GM21526 (cell line): ENCODE measurements at regions not wholly inside any gene's neighbourhood (a gene's known extent, or its start where the extent isn't known, plus 50 kb on each side); places are given as distances from the start of the nearest gene placed in this dataset.
"Not testable (repeated sequence)": the region's sequence is repeated elsewhere in the genome, so short reads cannot be mapped to it uniquely, and the experiment has no call there.

Source experiments
- ATAC-seq: cut with Tn5 transposase; IDR thresholded peaks from one replicate; pipeline ENCODE4 v1.9.1; 2021; ENCODE audit warnings: moderate library complexity; ENCODE audit not compliant: unreplicated experiment, low FRiP score

DNA sequence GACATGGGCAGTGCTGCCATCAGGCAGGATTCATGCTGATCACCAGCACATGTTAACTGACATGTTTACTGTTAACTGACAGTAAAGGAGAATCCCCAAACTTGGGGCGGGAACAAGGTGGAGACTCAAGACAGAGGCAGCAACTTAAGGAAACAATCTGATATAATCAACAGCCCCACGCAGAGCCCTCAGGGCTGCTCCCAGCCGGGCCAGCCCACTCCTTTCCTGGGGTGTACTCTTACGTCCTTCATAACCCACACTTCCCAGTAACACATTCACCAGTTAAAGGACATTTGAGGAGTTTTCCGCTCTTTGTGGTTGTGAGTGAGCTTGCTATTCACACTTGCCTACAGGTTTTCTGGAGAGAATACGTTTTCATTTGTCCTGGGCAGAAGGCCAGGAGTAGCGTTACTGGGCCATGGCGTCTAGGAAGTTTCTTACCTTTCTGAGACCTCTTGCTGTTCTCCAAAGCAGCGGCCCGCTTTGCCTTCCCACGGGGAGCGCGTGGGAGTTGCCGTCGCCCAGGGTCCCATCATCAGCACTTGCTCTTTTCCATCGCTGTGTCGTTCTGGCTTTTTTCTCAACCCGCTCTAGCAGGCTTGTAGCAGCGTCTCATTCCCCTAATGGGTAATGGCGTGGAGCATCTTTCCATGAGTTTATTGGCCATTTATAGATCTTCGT lies 56.4 kb downstream of the FOXF2 start:
- no peak for ATAC-seq

DNA sequence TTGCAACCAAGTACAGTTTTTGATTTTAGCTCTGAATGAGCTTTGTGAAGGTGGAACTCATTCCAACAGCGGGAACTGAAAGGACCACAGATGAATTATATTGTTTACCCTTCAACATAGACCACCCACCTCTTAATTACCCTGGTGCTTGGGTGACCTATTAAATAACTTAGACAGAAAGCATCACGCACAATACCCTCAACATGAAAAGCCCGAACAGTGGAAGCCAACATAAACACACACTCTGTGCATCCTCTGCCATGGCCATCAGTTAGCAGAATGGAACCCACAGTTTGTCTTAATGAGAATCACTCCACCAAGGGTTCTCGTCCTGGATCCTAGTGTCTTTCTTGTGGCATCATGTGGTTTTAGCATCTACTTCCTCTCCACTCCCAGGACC lies 60.5 kb downstream of the FOXF2 start:
- ATAC-seq: no peak

DNA sequence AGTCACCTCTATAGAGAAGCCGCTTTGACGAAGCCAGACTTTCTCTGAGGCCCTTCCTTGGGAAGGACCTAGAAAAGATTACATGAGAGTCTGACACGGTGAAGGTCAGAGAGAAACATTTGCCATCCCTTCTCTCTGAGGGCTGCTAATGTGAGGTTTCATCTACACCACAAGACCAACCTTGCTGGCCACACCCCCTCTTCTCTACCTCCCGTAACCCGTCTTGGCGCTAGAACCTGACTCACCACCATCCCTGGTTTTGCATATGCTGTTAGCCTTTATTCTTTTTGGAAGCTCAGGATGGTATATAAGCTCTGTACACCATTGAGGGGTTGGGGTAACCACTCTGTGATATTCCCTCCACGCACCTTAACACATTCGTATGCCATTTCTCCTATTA lies 63.6 kb downstream of the FOXF2 start:
- no peak for ATAC-seq

DNA sequence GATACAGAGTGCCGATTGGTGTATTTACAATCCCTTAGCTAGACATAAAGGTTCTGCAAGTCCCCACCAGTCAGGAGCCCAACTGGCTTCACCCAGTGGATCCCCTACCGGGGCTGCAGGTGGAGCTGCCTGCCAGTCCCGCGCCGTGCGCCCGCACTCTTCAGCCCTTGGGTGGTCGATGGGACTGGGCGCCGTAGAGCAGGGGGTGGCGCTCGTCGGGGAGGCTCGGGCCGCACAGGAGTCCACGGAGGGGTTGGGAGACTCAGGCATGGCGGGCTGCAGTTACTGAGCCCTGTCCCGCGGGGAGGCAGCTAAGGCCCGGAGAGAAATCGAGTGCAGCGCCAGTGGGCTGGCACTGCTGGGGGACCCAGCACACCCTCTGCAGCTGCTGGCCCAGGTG lies 67.4 kb downstream of the FOXF2 start:
- not testable (repeated sequence) for ATAC-seq

DNA sequence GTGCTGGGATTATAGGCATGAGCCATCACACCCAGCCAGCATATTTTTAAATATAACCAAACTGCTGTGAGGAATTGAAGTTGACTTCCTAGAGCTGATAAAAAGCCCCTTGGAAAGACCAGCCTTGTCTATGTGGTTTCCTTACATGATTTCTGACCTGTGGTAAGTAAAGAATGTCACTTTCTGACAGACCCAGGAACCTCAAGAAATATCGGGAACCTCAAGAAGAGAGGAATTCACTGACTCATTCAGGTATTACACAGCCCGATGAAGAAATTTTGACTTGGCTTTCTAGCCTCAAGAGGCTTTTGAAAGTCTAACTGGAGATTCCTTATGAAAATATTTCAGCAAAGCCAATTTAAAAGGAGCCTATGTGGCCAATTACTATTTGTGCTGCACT lies 71.8 kb downstream of the FOXF2 start:
- no peak for ATAC-seq

DNA sequence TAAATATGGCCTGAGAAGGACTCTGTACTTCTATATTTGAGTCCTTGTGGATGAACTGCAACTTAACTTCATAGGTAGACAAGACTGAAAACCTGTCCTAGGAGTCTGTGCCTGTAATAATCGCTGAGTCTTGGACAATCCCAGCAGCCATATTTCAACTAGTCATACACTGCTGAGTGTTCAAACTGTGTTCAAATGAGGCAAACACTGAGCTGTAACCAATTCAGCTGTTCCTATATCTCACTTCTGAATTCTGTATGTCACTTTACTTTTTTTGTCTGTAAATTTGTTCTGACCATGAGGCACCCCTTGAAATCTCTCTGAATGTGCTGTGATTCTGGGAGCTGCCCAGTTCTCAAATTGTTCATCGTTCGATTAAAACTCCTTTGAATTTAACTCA lies 72.4 kb downstream of the FOXF2 start:
- no peak for ATAC-seq

DNA sequence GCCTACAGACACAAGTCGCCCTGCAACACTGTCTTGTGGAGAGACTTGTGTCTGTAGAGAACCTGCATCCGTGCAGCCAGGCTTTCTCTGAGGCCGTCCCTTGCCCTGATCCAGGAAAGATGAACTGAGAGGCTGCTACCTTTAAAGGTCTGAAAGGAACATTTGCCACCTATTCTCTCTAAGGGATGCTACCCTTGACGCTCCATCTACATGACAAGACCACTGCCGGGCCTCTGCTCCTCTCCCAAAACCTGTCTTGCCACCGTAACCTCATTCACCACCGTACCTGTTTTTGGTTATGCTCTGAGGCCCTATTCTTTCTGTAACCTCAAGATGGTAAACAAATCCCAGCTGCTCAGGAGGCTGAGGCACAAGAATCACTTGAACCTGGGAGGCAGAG lies 73.9 kb downstream of the FOXF2 start:
- no peak for ATAC-seq

DNA sequence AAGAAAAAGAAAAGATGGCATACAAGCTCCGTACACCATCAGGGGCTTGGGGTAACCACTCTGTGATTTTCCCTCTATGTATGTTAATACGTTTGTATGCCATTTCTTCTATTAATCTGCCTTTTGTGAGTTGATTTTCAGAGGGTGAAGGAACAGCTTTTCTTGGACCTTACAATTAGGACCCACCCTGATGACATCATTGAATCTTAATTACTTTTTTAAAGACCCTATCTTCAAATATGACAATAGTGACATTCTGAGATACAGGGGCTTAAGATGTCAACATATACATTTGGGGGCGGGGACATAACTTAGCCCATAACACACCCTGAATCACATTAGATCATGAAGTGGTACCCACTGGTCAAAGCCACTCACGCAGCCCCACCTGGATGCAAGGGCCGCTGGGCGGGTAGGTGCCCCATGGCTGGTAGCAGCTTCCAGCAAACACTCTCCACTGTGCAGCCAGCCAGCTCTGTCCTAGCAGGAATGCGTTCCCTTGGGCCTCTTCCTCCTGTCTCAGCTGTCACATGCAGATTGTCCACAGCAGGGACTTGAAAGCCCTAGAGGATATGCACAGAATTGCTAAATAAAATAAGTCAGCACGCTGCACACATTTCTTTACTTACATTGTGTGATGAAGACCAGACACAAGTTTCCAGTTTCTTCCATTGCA lies 74.5 kb downstream of the FOXF2 start:
- ATAC-seq: no peak

DNA sequence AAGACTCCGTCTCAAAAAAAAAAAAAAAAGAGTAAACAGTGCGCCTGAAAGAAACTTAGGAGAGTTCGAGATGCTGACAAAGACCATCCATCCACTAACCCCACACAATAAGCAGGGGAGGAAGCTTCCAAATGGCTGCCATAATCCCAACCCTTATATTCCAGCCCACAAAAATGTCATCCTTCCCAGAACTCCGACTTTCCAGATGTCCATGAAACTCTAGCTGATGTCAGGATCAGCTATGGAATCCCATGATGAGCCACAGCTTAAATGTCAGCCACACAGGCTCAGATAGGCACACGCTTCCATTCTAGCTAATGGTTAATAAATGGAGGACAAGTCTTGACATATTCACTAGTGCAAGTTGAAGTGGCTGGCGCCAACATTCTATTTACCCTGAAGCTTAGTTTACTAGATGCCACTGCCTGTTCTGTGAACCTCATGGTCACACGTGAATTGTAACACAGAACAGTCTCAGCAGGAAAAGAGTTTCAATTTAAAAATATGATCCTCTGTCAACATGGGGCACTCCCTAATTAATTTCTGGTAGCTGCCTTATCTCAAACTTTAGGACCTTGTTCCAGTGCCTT lies 75.5 kb downstream of the FOXF2 start:
- no peak for ATAC-seq

DNA sequence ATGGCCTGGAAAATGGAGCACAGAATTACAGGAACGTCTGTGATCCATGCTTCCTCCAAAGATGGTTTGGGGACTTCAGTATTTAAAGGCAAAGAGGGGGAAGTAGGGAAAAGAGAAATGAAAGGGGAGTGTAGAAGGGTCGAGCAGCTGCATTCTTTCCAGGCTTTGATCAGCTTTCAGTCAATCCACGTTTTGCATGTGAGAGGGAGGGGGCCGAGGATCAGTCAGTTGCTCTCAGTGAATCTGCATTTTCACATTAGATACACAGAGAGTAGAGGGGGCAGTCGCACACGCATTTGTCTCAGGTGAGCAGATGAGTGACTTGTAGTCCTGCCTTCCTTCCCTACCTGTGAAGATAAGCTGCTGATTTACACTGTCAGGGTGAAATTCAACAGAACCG lies 78.8 kb downstream of the FOXF2 start:
- ATAC-seq: no peak

DNA sequence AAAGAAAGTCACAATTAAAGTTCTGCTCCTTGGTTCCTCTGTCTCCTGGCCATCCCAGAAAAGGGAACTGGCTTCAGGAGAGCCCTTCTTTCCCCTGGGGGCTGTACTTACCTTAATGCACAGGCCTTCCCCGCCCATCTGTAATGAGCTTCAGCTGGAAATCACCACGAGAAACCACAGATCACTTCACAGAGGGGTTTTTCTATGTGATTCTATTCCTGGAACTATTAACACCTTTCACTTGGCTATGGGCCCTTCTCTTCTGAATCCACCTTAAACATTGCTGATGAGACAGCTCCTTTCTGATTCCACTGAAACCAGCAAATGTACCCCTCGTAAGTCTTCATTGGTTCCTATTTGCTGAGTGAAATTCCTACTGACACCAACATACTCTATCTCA lies 80.7 kb downstream of the FOXF2 start:
- peak; percentile 41 for ATAC-seq

DNA sequence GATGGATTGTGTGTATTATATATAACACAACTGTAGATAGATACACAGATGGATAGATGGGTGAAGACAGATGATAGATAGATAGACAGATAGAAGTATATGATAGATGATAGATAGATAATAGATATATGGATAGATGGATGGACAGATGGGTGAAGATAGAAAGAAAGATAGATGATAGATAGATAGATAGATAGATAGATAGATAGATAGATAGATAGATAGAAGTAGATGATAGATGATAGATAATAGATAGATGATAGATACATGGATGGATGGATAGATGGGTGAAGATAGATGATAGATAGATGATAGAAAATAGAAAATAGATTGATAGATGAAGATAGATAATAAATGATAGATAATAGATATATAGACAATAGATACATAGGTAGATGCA lies 83.3 kb downstream of the FOXF2 start:
- no peak for ATAC-seq

DNA sequence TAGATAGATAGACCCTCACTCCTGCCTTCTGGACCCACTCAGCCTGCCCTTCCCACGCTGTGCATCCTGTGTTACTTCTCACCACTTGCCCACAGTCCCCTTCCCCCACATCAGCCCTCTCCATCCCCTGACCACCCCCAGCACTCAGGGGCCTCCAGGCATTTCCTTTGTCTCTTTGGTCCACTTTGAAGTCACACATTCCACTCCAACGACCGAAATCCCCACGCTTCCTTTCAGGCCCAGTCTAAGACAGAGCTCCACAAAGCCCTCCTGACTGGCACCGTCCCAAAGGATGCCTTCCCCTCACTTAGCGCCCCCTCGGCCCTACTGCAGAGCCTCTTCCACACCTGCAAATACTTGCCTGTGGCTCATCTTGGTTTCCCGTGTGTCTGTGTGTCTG lies 83.8 kb downstream of the FOXF2 start:
- ATAC-seq: no peak

DNA sequence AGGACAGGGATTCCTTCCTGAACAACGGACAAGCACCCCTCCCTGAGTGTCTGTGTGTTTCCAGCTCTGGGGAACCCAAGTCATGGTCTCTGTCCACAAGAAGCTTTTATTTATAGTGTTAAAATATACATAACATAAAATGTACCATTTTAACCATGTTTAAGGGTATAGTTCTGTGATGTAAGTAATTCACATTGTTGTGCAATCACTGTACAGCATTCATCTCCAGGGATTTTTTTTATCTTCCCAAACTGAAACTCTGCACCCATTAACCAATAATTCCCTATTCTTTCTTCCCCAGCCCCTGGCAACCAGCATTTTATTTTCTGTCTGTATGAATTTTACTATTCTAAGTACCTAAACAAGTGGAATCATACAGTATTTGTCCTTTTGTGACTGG lies 84.2 kb downstream of the FOXF2 start:
- no peak for ATAC-seq

DNA sequence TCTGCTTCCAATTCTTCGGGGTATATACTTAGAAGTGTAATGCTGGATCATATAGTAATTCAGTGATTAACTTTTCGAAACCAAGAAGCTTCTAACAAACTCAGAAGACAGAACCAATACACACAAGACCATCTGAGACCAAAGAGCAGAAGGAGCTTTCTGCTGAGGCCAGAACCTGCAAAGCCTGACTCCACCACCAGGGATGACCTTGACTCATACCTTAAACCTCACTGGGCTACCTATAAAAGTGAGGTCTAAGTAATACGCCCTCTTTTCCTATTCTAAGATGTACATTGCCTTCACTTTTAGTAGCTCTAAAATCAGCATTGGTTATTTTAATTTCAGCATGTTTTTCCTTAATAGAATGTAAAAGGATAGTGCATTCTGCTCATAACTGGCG lies 84.8 kb downstream of the FOXF2 start:
- ATAC-seq: no peak

DNA sequence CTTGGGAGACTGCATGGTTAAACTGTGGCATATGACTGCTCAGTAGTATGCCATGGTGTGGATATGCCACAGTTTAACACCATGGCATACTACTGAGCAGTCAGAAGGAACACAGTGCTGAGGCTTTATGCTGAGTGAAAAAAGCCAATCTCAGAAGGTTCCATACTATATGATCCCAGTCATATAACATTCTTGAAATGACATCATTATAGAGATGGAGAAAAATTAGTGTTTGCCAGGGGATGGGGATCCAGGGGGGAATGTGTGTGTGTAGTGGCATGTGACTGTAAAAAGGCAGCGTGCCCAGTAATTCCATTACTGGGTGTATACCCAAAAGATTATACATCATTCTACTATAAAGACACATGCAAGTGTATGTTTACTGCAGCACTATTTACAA lies 85.8 kb downstream of the FOXF2 start:
- ATAC-seq: no peak

DNA sequence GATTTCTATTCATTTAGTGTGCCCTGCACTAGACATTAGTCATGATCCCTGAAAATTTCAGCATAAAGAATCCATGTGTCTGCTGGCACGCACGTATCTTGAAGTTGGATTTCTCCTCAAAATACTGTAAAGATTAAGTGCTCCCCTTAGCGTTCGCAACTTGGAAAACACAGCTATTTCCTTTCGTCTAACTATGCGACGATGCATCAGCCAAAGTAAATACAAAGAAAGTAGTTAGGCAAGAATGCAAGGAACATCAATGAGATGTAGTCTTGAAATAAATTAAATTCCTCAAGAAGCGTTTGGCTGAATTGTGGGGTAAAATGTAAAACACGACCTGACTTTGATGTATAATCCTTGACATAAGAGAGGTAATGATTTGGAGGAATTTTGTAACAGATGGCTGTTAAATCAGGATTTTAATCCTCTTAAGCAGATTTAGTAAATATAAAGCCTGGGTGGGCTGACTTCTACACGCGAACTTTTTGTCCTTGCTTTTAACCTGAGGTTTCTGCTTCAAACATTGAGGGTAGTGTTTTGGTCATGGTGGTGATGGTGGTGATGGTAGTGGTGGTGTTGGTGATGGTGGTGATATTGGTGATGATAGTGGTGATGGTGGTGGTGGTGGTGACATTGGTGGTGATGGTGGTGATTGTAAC lies 88.2 kb downstream of the FOXF2 start:
- no peak for ATAC-seq

DNA sequence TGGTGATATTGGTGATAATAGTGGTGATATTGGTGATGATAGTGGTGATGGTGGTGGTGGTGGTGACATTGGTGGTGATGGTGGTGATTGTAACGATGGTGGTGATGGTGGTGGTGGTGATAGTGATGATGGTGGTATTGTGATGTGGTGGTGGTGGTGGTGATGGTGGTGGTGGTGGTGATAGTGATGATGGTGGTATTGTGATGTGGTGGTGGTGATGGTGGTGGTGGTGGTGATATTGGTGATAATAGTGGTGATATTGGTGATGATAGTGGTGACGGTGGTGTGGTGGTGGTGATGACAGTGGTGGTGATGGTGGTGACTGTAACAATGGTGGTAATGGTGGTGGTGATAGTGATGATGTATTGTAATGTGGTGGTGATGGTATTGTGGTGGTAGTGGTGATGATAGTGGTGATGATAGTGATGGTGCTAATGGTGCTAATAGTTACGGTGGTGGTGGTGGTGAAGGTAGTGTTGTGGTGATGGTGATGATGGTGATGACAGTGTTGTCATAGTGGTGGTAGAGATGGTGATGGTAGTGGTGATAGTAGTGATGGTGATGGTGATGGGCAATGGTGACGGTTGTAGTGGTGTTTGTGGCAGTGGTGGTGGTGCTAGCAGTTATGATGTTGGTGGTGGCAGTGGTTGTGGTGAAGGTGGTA lies 88.9 kb downstream of the FOXF2 start:
- not testable (repeated sequence) for ATAC-seq

DNA sequence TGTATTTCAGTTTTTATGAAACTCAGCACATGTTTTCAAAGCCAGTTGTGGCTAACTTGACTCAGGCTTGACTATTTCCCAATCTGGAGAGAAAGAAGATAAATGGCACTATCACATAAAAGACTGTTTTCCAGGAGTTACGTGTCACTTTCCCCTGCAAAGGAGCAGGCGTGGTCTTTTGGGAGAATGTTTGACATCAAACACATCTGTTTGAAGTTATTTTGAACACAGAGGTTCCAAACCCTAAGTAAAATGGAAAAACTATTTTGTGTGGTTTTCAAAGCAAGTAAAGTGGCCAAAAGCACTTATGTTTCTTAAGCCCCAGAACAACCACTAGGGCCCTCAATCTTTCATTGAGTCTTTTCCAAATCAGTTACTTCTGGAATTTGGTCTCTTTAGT lies 89.7 kb downstream of the FOXF2 start:
- ATAC-seq: no peak

DNA sequence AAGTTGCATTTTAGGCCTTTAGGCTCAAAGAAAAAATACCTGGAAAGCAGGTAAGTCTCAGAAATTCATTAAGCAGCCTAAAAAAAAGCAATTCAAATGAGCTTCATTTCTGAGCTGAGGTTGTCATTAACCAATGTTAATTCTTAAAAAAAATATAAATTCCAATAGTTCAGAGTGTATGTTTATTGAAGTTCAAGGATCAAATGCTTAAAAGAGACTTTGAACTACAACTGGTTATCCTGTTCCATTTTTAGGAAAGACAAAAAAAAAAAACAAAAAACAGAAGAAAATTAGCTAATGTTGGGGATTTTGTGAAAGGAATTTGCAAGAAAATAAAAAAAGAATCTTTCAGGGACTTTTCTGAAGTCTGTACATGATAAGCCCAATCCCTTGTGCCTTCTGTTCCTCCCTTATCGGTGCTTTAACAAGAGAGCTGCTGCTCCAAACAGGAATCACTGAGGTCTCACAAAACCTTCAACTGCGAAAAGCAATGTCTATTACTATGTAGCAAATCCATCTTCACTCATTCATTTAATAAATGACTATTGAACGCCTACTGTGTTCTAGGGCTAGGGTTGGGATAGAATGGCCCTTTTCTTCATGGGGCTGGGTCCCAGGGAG lies 90.3 kb downstream of the FOXF2 start:
- no peak for ATAC-seq

DNA sequence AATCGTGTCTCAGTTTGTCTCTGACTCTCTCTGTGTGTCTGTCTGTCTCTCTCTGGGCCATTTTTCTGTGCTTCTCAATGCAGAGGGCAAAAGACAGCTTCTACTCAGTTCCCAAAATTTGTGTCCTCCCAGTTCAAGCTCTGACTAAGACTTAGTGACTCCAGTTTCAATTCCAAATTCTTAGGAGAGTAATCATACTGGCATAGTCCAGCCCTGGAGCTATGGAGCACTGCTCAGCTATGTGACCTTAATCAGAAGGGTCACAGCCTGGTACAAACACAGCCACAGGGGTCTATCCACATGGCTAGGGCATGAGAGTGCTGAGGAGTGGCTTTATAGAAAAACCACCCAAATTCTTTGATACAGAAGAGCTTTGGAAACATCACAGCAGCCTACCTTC lies 91.9 kb downstream of the FOXF2 start:
- no peak for ATAC-seq
